ENCODE measurements at regions not wholly inside any gene's neighbourhood (a gene's known extent, or its start where the extent isn't known, plus 50 kb on each side); places are given as distances from the start of the nearest gene placed in this dataset.

DNA sequence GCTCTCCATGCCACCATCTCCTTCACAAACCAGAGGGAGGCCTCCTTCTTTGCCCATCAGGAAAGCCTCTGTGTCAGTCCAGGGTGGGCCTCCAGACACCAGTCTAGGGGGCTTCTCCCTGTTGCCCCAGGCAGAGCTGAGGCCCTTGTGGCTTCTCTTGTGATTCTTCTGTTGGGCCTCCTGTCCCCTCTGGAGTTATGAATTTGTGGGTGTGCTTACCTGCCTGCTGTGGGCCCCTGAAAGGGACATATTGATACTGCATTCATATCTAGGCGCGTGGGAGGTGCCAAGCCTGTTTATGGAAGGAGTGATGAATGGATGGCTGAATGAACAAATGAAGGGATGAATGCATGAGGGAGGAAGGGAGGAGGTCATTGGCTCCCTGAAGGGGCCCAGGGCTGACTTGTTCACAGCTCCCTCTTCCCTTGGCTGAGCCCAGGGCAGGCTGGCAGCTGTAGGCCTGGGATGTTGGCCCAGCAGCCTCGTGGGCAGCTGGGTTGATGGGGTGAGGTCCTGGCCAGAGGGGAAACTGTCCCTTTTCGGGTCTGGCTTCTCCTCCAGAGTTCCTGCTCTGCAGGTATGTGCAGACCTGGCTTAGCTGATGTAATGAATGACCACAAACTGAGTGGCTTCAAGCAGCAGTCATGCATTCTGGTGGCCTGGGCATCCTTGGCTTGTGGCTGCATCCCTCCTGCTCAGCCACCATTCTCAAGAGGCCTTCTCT, 195.4 kb downstream of the GOLGA6L6 start:
- TF ChIP-seq EZH2 (IDR thresholded peaks at IDR 0.05; ENCODE audit: low read depth, low read length, severe bottlenecking) (no peak), POLR2A (IDR thresholded peaks at IDR 0.05; ENCODE audit: control extremely low read depth in 1 of 2, low read depth in 2 of 2, low read length in 2 of 2) (no peak), RFX5 (IDR thresholded peaks at IDR 0.05; ENCODE audit: borderline replicate concordance, low read depth, low read length) (no peak), TCF12 (IDR thresholded peaks at IDR 0.05; ENCODE audit: low read depth, low read length) (no peak)
- TF ChIP-seq, protein P1, sequence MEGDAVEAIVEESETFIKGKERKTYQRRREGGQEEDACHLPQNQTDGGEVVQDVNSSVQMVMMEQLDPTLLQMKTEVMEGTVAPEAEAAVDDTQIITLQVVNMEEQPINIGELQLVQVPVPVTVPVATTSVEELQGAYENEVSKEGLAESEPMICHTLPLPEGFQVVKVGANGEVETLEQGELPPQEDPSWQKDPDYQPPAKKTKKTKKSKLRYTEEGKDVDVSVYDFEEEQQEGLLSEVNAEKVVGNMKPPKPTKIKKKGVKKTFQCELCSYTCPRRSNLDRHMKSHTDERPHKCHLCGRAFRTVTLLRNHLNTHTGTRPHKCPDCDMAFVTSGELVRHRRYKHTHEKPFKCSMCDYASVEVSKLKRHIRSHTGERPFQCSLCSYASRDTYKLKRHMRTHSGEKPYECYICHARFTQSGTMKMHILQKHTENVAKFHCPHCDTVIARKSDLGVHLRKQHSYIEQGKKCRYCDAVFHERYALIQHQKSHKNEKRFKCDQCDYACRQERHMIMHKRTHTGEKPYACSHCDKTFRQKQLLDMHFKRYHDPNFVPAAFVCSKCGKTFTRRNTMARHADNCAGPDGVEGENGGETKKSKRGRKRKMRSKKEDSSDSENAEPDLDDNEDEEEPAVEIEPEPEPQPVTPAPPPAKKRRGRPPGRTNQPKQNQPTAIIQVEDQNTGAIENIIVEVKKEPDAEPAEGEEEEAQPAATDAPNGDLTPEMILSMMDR (IDR thresholded peaks at IDR 0.05; ENCODE audit: control extremely low read depth in 1 of 3, insufficient read depth in 1 of 3, low read depth in 1 of 3, low read length in 3 of 3) = no peak
